ENCODE measurements at regions not wholly inside any gene's neighbourhood (a gene's known extent, or its start where the extent isn't known, plus 50 kb on each side); places are given as distances from the start of the nearest gene placed in this dataset.
"Not testable (repeated sequence)": the region's sequence is repeated elsewhere in the genome, so short reads cannot be mapped to it uniquely, and the experiment has no call there.

DNA sequence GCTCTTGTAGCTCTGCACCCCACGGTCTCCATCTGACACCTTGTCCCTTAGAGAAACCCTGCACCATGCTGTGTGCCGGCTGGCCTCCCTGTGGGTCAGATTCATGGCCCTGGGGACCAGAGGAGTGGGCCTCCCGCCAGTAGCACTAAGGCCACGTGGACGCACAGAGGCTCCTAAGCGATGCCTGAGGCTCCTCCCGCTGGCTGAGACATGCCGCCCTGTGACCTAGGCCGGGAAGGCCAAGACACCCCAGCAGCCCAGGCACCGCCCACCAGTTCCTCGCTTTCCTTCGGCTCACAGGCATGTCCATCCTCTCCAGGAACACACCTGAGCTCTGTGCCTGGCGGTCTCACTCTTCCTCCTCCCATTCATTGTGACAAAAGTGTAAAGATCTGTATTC, 311.0 kb downstream of the THBS2 start:
- in situ Hi-C loops (cut with MboI; ENCODE audit: low sequenced_read_pairs), result no loop called here

DNA sequence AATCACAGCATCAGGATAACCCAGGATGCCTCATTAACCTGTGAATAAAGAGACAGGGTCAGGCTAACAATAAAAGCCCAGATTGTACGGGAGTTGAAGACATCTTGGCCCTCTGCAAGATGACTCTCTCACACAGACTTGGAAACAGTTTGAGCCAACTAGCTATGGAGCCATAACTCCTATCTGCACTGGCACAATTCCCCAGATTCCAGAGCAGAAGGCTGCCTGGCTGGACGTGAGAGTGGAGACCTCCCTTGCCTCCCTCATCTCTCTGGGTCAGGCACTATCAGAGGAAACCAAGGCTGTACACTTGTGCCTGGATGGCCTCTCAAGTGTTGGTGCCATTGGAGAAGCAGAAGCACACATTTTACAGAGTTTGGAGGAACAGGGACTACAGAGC, 312.6 kb downstream of the THBS2 start:
- in situ Hi-C loops (cut with MboI; ENCODE audit: low sequenced_read_pairs), result no loop called here

GRCh38 chr6:168939796-168940195, 313.9 kb downstream of the THBS2 start:
- in situ Hi-C loops (cut with MboI; ENCODE audit: low sequenced_read_pairs), result no loop called here

DNA sequence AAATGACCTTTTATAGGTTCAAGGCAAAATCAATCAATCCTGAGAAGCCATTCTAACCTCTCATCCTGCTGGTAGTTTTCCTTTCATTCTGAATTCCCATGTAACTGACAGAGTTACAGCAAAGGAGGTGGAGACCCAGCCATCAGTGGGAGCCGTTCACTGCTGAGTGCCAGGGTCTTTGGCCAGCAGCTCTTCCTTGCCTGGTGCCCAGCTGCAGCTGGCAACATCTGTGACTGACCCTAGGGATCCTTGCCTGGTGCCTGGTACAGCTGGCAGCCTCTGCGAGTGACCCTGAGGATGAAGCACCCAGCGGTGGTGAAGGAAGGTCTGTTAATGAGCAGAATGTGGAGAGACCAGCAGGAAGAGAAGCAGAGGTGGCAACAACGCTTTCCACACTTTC, 314.6 kb downstream of the THBS2 start:
- in situ Hi-C loops (cut with MboI; ENCODE audit: low sequenced_read_pairs), result no loop called here

GRCh38 chr6:168938546-168938945, 315.1 kb downstream of the THBS2 start:
- in situ Hi-C loops (cut with MboI; ENCODE audit: low sequenced_read_pairs), result no loop called here

DNA sequence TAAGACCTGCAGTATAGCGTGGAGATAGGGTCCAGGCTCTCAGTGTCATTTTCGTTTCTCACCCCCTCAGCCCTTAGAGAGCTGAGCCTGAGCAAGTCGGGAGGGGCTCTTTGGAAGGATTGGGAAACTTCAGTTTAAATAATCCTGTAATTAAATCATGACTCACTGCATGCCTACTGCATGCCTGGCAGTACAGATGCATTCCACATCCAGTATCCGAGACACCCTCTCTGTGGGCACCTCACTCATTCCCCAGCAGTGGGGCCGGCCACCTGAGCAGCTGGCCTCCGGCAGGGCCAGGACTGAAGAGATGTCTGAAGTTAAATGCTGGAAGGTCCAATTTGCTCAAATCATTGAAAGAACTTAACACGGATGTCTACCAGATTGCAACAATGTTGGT, 316.6 kb downstream of the THBS2 start:
- in situ Hi-C loops (cut with MboI; ENCODE audit: low sequenced_read_pairs), result no loop called here

- in situ Hi-C loops (cut with MboI; ENCODE audit: low sequenced_read_pairs), result no loop called here
These were observed 318.0 kb downstream of the THBS2 start for GRCh38 chr6:168935628-168936010.

DNA sequence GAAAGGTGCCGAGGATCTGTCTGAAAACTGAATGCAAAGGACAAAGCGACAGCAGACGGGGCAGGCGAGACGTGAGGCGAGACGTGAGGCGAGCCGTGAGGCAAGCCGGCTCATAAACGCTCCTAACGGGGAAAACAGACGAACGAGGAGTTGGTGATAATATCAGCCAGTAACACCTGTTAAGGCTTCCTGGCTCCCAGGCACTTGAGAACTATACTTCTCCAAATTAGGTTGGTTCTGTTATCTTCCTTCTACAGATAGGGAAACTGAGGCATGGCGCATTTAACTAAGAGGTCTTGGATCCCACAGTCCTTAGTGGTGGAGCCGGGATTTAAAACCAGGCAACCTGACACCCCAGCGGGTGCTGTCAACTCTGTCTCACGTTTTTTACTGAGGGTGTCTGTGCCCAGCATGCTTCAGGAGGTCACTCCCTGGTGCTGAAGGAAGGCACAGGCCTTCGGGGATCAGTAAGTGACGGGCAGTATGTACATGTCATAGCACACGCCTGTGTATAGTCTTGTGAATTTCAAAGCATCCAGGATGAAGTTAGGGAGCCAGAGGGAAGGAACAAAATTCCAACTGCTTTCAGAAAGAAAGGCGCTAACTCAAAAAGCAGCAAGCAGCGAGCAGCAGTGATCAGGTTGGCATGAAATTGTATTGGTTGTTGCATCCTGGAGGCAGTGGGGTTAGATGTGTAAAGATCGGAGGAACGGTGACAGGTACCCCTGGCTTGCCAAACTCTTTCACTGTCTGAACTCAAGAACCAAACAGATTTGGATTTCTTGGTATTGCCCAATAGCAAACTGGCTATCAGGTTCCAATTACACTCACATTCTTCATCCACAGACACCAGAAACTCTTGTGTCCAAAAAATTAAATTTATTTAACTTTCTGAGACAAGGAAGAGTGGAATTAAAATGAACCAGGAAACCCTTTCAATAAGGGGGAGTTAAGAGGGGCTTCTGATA, 318.7 kb downstream of the THBS2 start:
- in situ Hi-C loops (cut with MboI; ENCODE audit: low sequenced_read_pairs), result no loop called here

DNA sequence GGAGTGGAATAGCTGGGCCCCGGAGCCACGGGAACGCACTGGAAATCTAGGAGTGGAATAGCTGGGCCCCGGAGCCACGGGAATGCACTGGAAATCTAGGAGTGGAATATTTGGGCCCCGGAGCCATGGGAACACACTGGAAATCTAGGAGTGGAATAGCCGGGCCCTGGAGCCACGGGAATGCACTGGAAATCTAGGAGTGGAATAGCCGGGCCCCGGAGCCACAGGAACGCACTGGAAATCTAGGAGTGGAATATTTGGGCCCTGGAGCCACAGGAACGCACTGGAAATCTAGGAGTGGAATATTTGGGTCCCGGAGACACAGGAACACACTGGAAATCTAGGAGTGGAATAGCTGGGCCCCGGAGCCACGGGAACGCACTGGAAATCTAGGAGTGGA, 321.5 kb downstream of the THBS2 start:
- in situ Hi-C loops (cut with MboI; ENCODE audit: low sequenced_read_pairs), result not testable (repeated sequence)

GRCh38 chr6:168931072-168931471, 322.6 kb downstream of the THBS2 start:
- in situ Hi-C loops (cut with MboI; ENCODE audit: low sequenced_read_pairs), result not testable (repeated sequence)

- in situ Hi-C loops (cut with MboI; ENCODE audit: low sequenced_read_pairs), result no loop called here
These were observed 323.7 kb downstream of the THBS2 start for GRCh38 chr6:168929871-168930450.

DNA sequence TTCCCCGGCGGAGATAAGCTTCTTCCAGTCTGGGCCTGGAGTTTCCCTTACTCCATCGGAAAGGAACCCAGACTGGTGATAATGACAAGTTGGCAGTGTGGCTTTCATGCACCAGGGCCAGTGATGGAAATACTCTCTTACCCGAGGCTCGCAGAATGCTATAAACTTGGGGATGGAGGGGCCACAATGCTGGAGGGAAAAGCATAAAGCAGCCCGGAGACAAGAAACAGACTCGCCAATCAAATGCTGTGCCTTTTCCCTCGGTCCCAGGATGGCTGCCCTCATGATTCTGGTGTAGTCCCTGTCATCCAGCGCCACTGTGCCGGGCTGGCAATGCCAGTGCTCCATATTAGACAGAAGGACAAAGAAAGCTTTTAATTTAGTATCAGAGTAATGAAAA, 325.6 kb downstream of the THBS2 start:
- in situ Hi-C loops (cut with MboI; ENCODE audit: low sequenced_read_pairs), result no loop called here

- in situ Hi-C loops (cut with MboI; ENCODE audit: low sequenced_read_pairs), result no loop called here
These were observed 326.6 kb downstream of the THBS2 start for GRCh38 chr6:168927026-168927425.

DNA sequence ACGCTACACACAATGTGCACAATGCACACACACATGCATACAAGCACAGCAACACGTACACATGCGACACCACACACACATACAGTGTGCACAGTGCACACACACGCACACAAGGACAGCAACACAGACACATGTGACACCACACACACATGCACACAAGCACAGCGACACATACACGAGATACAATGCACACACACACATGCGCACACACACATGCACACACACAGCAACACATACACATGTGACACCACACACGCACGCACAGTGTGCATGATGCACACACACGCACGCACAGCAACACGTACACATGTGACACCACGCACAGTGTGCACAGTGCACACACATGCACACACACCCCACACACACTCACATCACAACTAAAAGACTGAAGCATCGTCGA, 327.3 kb downstream of the THBS2 start:
- in situ Hi-C loops (cut with MboI; ENCODE audit: low sequenced_read_pairs), result no loop called here

- in situ Hi-C loops (cut with MboI; ENCODE audit: low sequenced_read_pairs), result no loop called here
These were observed 328.0 kb downstream of the THBS2 start for GRCh38 chr6:168925671-168926070.

DNA sequence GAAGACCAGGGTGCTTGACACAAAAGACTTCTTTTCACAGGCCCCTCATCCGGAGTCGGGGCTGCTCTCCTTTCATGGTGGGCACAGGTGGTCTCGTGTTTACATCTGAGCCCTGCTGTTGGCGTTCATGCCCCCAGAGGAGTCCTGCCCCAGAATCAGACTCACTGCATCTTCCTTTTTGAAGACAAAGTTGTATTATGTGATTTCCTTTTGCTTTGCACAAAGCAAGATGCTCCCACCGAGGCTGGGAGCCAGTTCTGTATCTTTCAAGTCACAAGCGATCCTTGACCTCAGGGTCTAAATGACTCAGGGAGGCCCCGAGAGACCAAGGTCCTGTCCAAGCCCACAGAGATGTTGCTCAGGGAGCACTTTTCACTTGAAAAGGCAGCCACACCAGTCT, 330.5 kb downstream of the THBS2 start:
- in situ Hi-C loops (cut with MboI; ENCODE audit: low sequenced_read_pairs), result no loop called here

DNA sequence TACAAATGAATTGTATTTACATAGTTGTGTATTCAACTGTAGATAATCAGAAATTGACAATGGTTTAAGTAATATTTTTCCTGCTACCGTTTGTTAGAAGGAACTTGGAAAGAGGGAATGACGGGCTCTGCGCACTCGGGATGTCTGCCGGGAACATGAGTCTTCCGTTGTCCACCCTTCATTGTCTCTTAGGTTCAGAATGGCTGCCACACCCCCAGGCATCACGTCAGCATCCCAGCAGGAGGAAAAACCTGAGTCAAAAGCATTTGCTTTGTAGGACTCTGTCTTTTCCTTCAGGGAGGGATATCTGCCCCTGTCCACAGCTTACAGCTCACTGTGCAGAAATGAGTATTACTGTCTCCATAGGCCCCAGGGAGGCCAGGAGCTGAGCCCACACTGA, 331.2 kb downstream of the THBS2 start:
- in situ Hi-C loops (cut with MboI; ENCODE audit: low sequenced_read_pairs), result no loop called here

GRCh38 chr6:168920289-168920688, 333.4 kb downstream of the THBS2 start:
- in situ Hi-C loops (cut with MboI; ENCODE audit: low sequenced_read_pairs), result no loop called here

GRCh38 chr6:168919470-168920179, 334.0 kb downstream of the THBS2 start:
- in situ Hi-C loops (cut with MboI; ENCODE audit: low sequenced_read_pairs), result no loop called here

GRCh38 chr6:168916576-168917211, 337.0 kb downstream of the THBS2 start:
- in situ Hi-C loops (cut with MboI; ENCODE audit: low sequenced_read_pairs), result no loop called here

DNA sequence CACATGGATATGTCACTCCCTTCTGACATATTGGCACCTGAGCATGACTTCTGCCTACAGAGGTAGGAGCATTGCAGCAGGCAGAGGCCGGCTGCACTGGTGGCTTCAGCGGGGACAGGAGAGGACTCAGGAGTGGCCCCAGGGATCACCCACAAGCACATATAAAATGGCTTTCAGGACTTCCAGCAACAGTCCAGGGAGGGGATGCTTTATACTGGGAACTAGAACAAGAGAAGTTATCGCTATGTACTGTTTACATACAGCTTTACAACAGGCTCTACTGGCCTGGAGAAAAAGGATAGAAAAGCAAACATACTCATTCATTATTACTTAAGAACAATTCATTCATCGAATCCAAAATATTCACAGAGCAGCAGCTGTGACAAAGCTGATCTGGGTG, 337.8 kb downstream of the THBS2 start:
- in situ Hi-C loops (cut with MboI; ENCODE audit: low sequenced_read_pairs), result no loop called here

Data from HL-60/S4 (cell line).